ENCODE measurements at regions not wholly inside any gene's neighbourhood (a gene's known extent, or its start where the extent isn't known, plus 50 kb on each side); places are given as distances from the start of the nearest gene placed in this dataset.

GRCh38 chr3:135915206-135915605, 50.3 kb upstream of the PPP2R3A start:
- Histone ChIP-seq H4K8ac (ENCODE audit: low read depth in 2 of 2, low read length in 2 of 2) (no peak overlapping the region), H2BK5ac (ENCODE audit: low read depth, low read length, poor library complexity, severe bottlenecking) (no peak overlapping the region), H3K4me1 (ENCODE audit: control insufficient read depth, insufficient read depth, low read length) (peaks cover 2% of the 10 kb centered on the region), H2AK5ac (ENCODE audit: low read depth, low read length) (no peak overlapping the region), H2AFZ (replicated peaks; ENCODE audit: low read length, poor library complexity) (no peak overlapping the region), H3K9me1 (ENCODE audit: insufficient read depth, low read length) (peaks cover 6% of the 10 kb centered on the region; the same call in 1 of the 2 replicates), H3K9me3 (ENCODE audit: control insufficient read depth, insufficient read depth, low read length) (no peaks in the 10 kb centered on the region), H2BK120ac (ENCODE audit: low read depth, low read length) (no peak overlapping the region), H3K14ac (replicated peaks; ENCODE audit: low read depth, low read length) (no peak overlapping the region), H3K9ac (ENCODE audit: low read depth, low read length) (no peak overlapping the region), H3K79me1 (ENCODE audit: low read depth in 1 of 2, low read length in 2 of 2) (no peaks in the 10 kb centered on the region), H3K27ac (ENCODE audit: insufficient read depth, low read length) (no peak overlapping the region), H3K27me3 (ENCODE audit: control insufficient read depth, insufficient read depth, low read length) (no peaks in the 10 kb centered on the region), H3K4me3 (ENCODE audit: insufficient read depth, low read depth, low read length) (no peak overlapping the region), H3K23ac (ENCODE audit: low read depth, low read length) (no peak overlapping the region), H3K36me3 (ENCODE audit: control insufficient read depth, insufficient read depth, low read length) (no peaks in the 10 kb centered on the region), H4K91ac (ENCODE audit: insufficient read depth, low read depth, low read length) (no peak overlapping the region), H3K56ac (ENCODE audit: extremely low read depth, insufficient read depth, low read length) (no peak overlapping the region), H3K4ac (ENCODE audit: low read depth, low read length) (no peak overlapping the region), H4K20me1 (ENCODE audit: insufficient read depth, low read length) (no peaks in the 10 kb centered on the region), H4K5ac (ENCODE audit: low read depth, low read length) (no peak overlapping the region), H3K18ac (ENCODE audit: low read depth, low read length) (no peak overlapping the region), H2BK20ac (ENCODE audit: low read depth, low read length) (no peak overlapping the region), H2AK9ac (replicated peaks; ENCODE audit: low read depth, low read length, poor library complexity) (no peak overlapping the region), H3K4me2 (ENCODE audit: low read depth, low read length) (no peak overlapping the region), H2BK15ac (ENCODE audit: low read depth, low read length) (no peak overlapping the region)
- 80% methylated on average over 1 of the region's 2 CpGs; no CpG with 5 or more reads in 1 of the 2 experiments for WGBS, 2 experiments (ENCODE audit: extremely low coverage in 2 of 2, insufficient read length in 1 of 2)
- ATAC-seq (ENCODE audit: low read depth) (no peak), DNase-seq (no peak)
- ChIA-PET POLR2A (ENCODE audit: unreplicated experiment) (interaction anchor here (0.6 kb wide), 1 partner anchor 10 kb away, joined by 4 read pairs; no protein-coding TSS in a partner anchor), CTCF (interaction anchor here (1.3 kb wide), 1 partner anchor 9 kb away, joined by 5 read pairs; no protein-coding TSS in a partner anchor)
- in situ Hi-C loops (cut with MboI; ENCODE audit: low sequenced_read_pairs) (no loop called here), intact Hi-C loops (cut with micrococcal nuclease) (loop anchor here (5.0 kb wide), 1 partner anchor 52 kb away; the partner anchor contains the start of gene PPP2R3A), dilution Hi-C loops (cut with HindIII; ENCODE audit: low sequenced_read_pairs, unreplicated experiment) (no loop called here)
- no TSS peak for BruUV-seq (replicated peaks)
- TF ChIP-seq POLR2A (IDR thresholded peaks at IDR 0.05; ENCODE audit: low read depth, low read length) (no peak), USF2 (IDR thresholded peaks at IDR 0.05; ENCODE audit: low read depth, low read length) (peak; percentile 50; the same call in 1 of the 2 replicates), MAZ (IDR thresholded peaks at IDR 0.05; ENCODE audit: borderline replicate concordance, low read depth, low read length) (no peak), NFE2L2 (IDR thresholded peaks at IDR 0.05; ENCODE audit: low read depth, low read length) (no peak)
